NT2/D1 (cell line): ENCODE measurements at regions not wholly inside any gene's neighbourhood (a gene's known extent, or its start where the extent isn't known, plus 50 kb on each side); places are given as distances from the start of the nearest gene placed in this dataset.
"Not testable (repeated sequence)": the region's sequence is repeated elsewhere in the genome, so short reads cannot be mapped to it uniquely, and the experiment has no call there.

Experiments used
- DNase-seq: peaks from one replicate; pipeline ENCODE4 v3.0.0-alpha.2; 2011; ENCODE audit warnings: low read depth, low spot score
- H3K27me3 ChIP-seq: 2 replicates; pipeline ENCODE4 v1.6.0; 2011; ENCODE audit warnings: mild to moderate bottlenecking; ENCODE audit not compliant: insufficient read length, insufficient read depth
- H3K36me3 ChIP-seq: 2 replicates; pipeline ENCODE4 v1.6.1; 2011; ENCODE audit warnings: mild to moderate bottlenecking, low read length, mixed read lengths; ENCODE audit not compliant: insufficient read depth, insufficient read length
- H3K4me1 ChIP-seq: 2 replicates; pipeline ENCODE4 v1.5.1; 2011; ENCODE audit not compliant: insufficient read depth, insufficient read length
- H3K4me3 ChIP-seq: 2 replicates; pipeline ENCODE4 v1.5.1; 2011; ENCODE audit warnings: low read depth; ENCODE audit not compliant: insufficient read length
- H3K9ac ChIP-seq: 2 replicates; pipeline ENCODE4 v1.6.0; 2011; ENCODE audit warnings: low read depth; ENCODE audit not compliant: insufficient read length
- H3K9me3 ChIP-seq: 2 replicates; pipeline ENCODE4 v1.5.1; 2011; ENCODE audit warnings: mild to moderate bottlenecking, low read length; ENCODE audit not compliant: insufficient read depth
- SUZ12 ChIP-seq: IDR thresholded peaks from 2 replicates; pipeline ENCODE4 v1.6.1; 2011; ENCODE audit not compliant: insufficient read length, insufficient read depth; ENCODE audit errors: extremely low read depth
- YY1 ChIP-seq: IDR thresholded peaks from 2 replicates; pipeline ENCODE4 v1.6.1; 2011; ENCODE audit not compliant: insufficient read length, insufficient read depth
- ZNF274 ChIP-seq: IDR thresholded peaks from 2 replicates; pipeline ENCODE4 v1.6.1; 2011; ENCODE audit warnings: mild to moderate bottlenecking, low read depth, low read length

- no peak for DNase-seq
- Histone ChIP-seq H3K27me3 (no peaks in the 10 kb centered on the region), H3K4me1 (no peaks in the 10 kb centered on the region), H3K9ac (no peak overlapping the region), H3K4me3 (no peak overlapping the region), H3K36me3 (no peaks in the 10 kb centered on the region), H3K9me3 (no peaks in the 10 kb centered on the region)
- TF ChIP-seq ZNF274 = no peak
- no peak for TF ChIP-seq YY1
- no peak for TF ChIP-seq SUZ12
Measured at GRCh38 chr9:103203172-103203571, 208.0 kb downstream of the CYLC2 start.

GRCh38 chr9:103205881-103206585, 210.9 kb downstream of the CYLC2 start:
- not testable (repeated sequence) for H3K9me3 ChIP-seq, H3K36me3 ChIP-seq, H3K27me3 ChIP-seq, H3K4me3 ChIP-seq, DNase-seq, H3K9ac ChIP-seq, H3K4me1 ChIP-seq

GRCh38 chr9:103210607-103211006, 215.5 kb downstream of the CYLC2 start:
- no peak overlapping the region for H3K4me3 ChIP-seq
- H3K9ac ChIP-seq = no peak overlapping the region
- no peak for TF ChIP-seq YY1
- no peak for TF ChIP-seq SUZ12
- TF ChIP-seq ZNF274 = no peak
- no peaks in the 10 kb centered on the region for H3K9me3 ChIP-seq
- no peaks in the 10 kb centered on the region for H3K4me1 ChIP-seq
- no peaks in the 10 kb centered on the region for H3K36me3 ChIP-seq
- no peaks in the 10 kb centered on the region for H3K27me3 ChIP-seq
- no peak for DNase-seq

GRCh38 chr9:103215197-103215596, 220.1 kb downstream of the CYLC2 start:
- Histone ChIP-seq H3K9ac (no peak overlapping the region), H3K27me3 (no peaks in the 10 kb centered on the region), H3K4me3 (no peak overlapping the region), H3K36me3 (no peaks in the 10 kb centered on the region), H3K9me3 (no peaks in the 10 kb centered on the region), H3K4me1 (no peaks in the 10 kb centered on the region)
- TF ChIP-seq YY1 (no peak), ZNF274 (no peak), SUZ12 (no peak)
- no peak for DNase-seq

GRCh38 chr9:103225702-103226646, 230.8 kb downstream of the CYLC2 start:
- H3K36me3 ChIP-seq = no peaks in the 10 kb centered on the region
- no peak overlapping the region for H3K9ac ChIP-seq
- no peaks in the 10 kb centered on the region for H3K9me3 ChIP-seq
- no peak overlapping the region for H3K4me3 ChIP-seq
- TF ChIP-seq ZNF274 (no peak), YY1 (no peak), SUZ12 (no peak)
- no peaks in the 10 kb centered on the region for H3K4me1 ChIP-seq
- no peak for DNase-seq
- no peaks in the 10 kb centered on the region for H3K27me3 ChIP-seq

GRCh38 chr9:103226647-103227013, 231.5 kb downstream of the CYLC2 start:
- no peak overlapping the region for H3K4me3 ChIP-seq
- TF ChIP-seq YY1 (no peak), SUZ12 (no peak), ZNF274 (no peak)

GRCh38 chr9:103237571-103238109, 242.5 kb downstream of the CYLC2 start:
- peak; percentile 5 for DNase-seq
- H3K4me1 ChIP-seq, H3K36me3 ChIP-seq, H3K9me3 ChIP-seq, H3K27me3 ChIP-seq, H3K9ac ChIP-seq, H3K4me3 ChIP-seq: not testable (repeated sequence)

More at GRCh38 chr9:103226647-103227013, 231.5 kb downstream of the CYLC2 start:
- Histone ChIP-seq H3K9ac (no peak overlapping the region), H3K9me3 (no peaks in the 10 kb centered on the region), H3K36me3 (no peaks in the 10 kb centered on the region), H3K27me3 (no peaks in the 10 kb centered on the region), H3K4me1 (no peaks in the 10 kb centered on the region)
- DNase-seq = no peak
